ENCODE measurements at regions not wholly inside any gene's neighbourhood (a gene's known extent, or its start where the extent isn't known, plus 50 kb on each side); places are given as distances from the start of the nearest gene placed in this dataset.

- DNase-seq (ENCODE audit: low spot score), result no peak
- no peak for TF ChIP-seq CTCF (IDR thresholded peaks at IDR 0.05)
- no peak for ATAC-seq (ENCODE audit: low FRiP score)
Observed at GRCh38 chr13:63420685-63421084, 2005.0 kb upstream of the PCDH20 start.

GRCh38 chr13:63414247-63414646, 1998.6 kb upstream of the PCDH20 start:
- TF ChIP-seq CTCF (IDR thresholded peaks at IDR 0.05), result no peak
- ATAC-seq (ENCODE audit: low FRiP score), result no peak
- DNase-seq (ENCODE audit: low spot score), result no peak

GRCh38 chr13:63409791-63410351, 1994.2 kb upstream of the PCDH20 start:
- ATAC-seq (ENCODE audit: low FRiP score) (no peak), DNase-seq (ENCODE audit: low spot score) (no peak)
- TF ChIP-seq CTCF (IDR thresholded peaks at IDR 0.05), result no peak

GRCh38 chr13:63408331-63409189, 1992.9 kb upstream of the PCDH20 start:
- no peak for TF ChIP-seq CTCF (IDR thresholded peaks at IDR 0.05)
- no peak for ATAC-seq (ENCODE audit: low FRiP score)
- no peak for DNase-seq (ENCODE audit: low spot score)

- no peak for TF ChIP-seq CTCF (IDR thresholded peaks at IDR 0.05)
- ATAC-seq (ENCODE audit: low FRiP score) (no peak), DNase-seq (ENCODE audit: low spot score) (no peak)
Observed at GRCh38 chr13:63403733-63404132, 1988.1 kb upstream of the PCDH20 start.

- no peak for TF ChIP-seq CTCF (IDR thresholded peaks at IDR 0.05)
- DNase-seq (ENCODE audit: low spot score), result no peak
- no peak for ATAC-seq (ENCODE audit: low FRiP score)
Observed at GRCh38 chr13:63396746-63397145, 1981.1 kb upstream of the PCDH20 start.

- no peak for ATAC-seq (ENCODE audit: low FRiP score)
- no peak for DNase-seq (ENCODE audit: low spot score)
- TF ChIP-seq CTCF (IDR thresholded peaks at IDR 0.05), result no peak
Observed at GRCh38 chr13:63393112-63393511, 1977.5 kb upstream of the PCDH20 start.

All from omental fat pad (tissue), 3 donors.